Left ventricle myocardium inferior (tissue), 1 donor: ENCODE measurements at regions not wholly inside any gene's neighbourhood (a gene's known extent, or its start where the extent isn't known, plus 50 kb on each side); places are given as distances from the start of the nearest gene placed in this dataset.

ENCODE experiments used
- DNase-seq: peaks from one replicate; pipeline ENCODE4 v3.0.0-alpha.2; 2020
- H3K27ac ChIP-seq: fragments of 200-600 bp; replicated peaks from 2 replicates; pipeline ENCODE4 v1.8.0; 2021
- H3K27me3 ChIP-seq: fragments of 200-600 bp; 2 replicates; pipeline ENCODE4 v1.8.0; 2021; ENCODE audit warnings: low read depth
- H3K36me3 ChIP-seq: fragments of 200-600 bp; 2 replicates; pipeline ENCODE4 v1.8.0; 2021
- H3K4me1 ChIP-seq: fragments of 200-600 bp; 2 replicates; pipeline ENCODE4 v1.8.0; 2021
- H3K4me3 ChIP-seq: fragments of 200-600 bp; 2 replicates; pipeline ENCODE4 v1.8.0; 2021; ENCODE audit warnings: mild to moderate bottlenecking, moderate library complexity
- H3K9me3 ChIP-seq: fragments of 200-600 bp; replicated peaks from 2 replicates; pipeline ENCODE4 v1.8.0; 2021
- CTCF ChIP-seq: fragments of 200-600 bp; IDR thresholded peaks from 2 replicates; pipeline ENCODE4 v1.8.0; 2021; ENCODE audit warnings: antibody characterized with exemption, mild to moderate bottlenecking, borderline replicate concordance
- intact Hi-C: fragments of 100-400 bp; cut with micrococcal nuclease; formaldehyde crosslinking; loops from one replicate; pipeline ENCODE4 v1.11.0; 2022
- donor health status: DM: no; HTN: yes; CAD: no; lungs with severe emphysema.

GRCh38 chr2:190126798-190127197 lies 64.3 kb upstream of the MSTN start:
- Histone ChIP-seq H3K4me1 (no peaks in the 10 kb centered on the region), H3K4me3 (no peak overlapping the region), H3K27ac (no peak overlapping the region), H3K9me3 (no peaks in the 10 kb centered on the region), H3K36me3 (no peaks in the 10 kb centered on the region), H3K27me3 (no peaks in the 10 kb centered on the region)
- intact Hi-C loops = no loop called here
- DNase-seq = no peak
- no peak for TF ChIP-seq CTCF

- Histone ChIP-seq H3K4me1 (peaks cover 8% of the 10 kb centered on the region), H3K27ac (no peak overlapping the region), H3K9me3 (no peaks in the 10 kb centered on the region), H3K4me3 (no peak overlapping the region), H3K27me3 (no peaks in the 10 kb centered on the region), H3K36me3 (no peaks in the 10 kb centered on the region)
- intact Hi-C loops = no loop called here
- DNase-seq = no peak
- no peak for TF ChIP-seq CTCF
Observed at GRCh38 chr2:190123956-190124355, 61.4 kb upstream of the MSTN start.

GRCh38 chr2:190121971-190122370 lies 59.4 kb upstream of the MSTN start:
- peak; percentile 58 for TF ChIP-seq CTCF
- no peaks in the 10 kb centered on the region for H3K27me3 ChIP-seq
- H3K27ac ChIP-seq = no peak overlapping the region
- H3K4me3 ChIP-seq = no peak overlapping the region
- H3K9me3 ChIP-seq = no peaks in the 10 kb centered on the region
- no peak for DNase-seq
- no peaks in the 10 kb centered on the region for H3K36me3 ChIP-seq
- intact Hi-C loops = no loop called here
- H3K4me1 ChIP-seq = peaks cover 8% of the 10 kb centered on the region

GRCh38 chr2:190121305-190121704 lies 58.8 kb upstream of the MSTN start:
- H3K27ac ChIP-seq = no peak overlapping the region
- H3K4me1 ChIP-seq = peaks cover 8% of the 10 kb centered on the region
- TF ChIP-seq CTCF = no peak
- no peaks in the 10 kb centered on the region for H3K36me3 ChIP-seq
- H3K27me3 ChIP-seq = no peaks in the 10 kb centered on the region
- no peak for DNase-seq
- H3K9me3 ChIP-seq = no peaks in the 10 kb centered on the region
- intact Hi-C loops = no loop called here
- no peak overlapping the region for H3K4me3 ChIP-seq

GRCh38 chr2:190119923-190120590 lies 57.5 kb upstream of the MSTN start:
- DNase-seq = no peak
- intact Hi-C loops = no loop called here

More at GRCh38 chr2:190119923-190120590, 57.5 kb upstream of the MSTN start:
- peak overlapping the region; percentile 58 for H3K4me3 ChIP-seq
- H3K27ac ChIP-seq = no peak overlapping the region
- H3K4me1 ChIP-seq = peaks cover 8% of the 10 kb centered on the region
- no peaks in the 10 kb centered on the region for H3K27me3 ChIP-seq
- H3K36me3 ChIP-seq = no peaks in the 10 kb centered on the region
- TF ChIP-seq CTCF = no peak
- H3K9me3 ChIP-seq = no peaks in the 10 kb centered on the region
